ENCODE measurements at regions not wholly inside any gene's neighbourhood (a gene's known extent, or its start where the extent isn't known, plus 50 kb on each side); places are given as distances from the start of the nearest gene placed in this dataset.

DNA sequence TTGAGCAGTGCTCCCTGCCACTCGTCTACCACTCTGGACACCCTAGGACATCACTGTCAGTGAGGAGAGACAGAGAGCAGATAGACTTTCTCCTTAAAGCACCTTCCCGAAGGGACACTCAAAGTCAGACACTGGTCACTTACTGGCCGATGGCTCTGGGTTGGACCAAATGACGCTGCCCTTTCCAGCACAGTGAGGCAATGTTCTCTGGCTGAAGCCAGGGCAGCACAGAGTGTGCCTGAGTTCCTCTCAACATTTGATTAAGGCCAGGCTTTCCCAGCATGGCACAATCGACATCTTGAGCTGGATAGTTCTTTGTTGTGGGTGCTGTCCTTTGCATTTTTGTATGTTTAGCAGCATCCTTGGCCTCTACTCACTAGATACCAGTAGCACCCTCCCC is 206.2 kb downstream of the CSNK2A3 start:
- peak; percentile 13 for ATAC-seq
- intact Hi-C loops (cut with micrococcal nuclease): no loop called here
- no peak for DNase-seq

DNA sequence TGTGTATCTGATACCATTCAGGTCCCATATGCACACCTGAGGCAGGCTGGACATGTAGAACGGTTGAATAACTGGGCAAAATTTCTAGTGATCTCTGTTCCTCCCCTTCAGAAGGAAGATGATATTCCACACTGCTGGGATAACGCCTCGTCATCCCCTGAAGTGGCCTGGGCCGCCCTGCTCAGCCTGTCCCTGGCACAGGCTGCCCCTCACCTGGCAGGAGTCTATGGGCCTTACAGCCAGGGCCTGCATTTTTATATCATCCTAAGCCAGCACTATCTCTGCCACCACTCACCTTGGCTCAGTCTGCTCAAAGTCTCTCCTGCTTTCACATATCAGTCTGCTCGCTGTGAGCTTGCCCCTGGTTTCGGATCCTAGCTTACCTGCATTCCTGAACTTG is 209.2 kb downstream of the CSNK2A3 start:
- no peak for ATAC-seq
- intact Hi-C loops (cut with micrococcal nuclease): no loop called here

DNA sequence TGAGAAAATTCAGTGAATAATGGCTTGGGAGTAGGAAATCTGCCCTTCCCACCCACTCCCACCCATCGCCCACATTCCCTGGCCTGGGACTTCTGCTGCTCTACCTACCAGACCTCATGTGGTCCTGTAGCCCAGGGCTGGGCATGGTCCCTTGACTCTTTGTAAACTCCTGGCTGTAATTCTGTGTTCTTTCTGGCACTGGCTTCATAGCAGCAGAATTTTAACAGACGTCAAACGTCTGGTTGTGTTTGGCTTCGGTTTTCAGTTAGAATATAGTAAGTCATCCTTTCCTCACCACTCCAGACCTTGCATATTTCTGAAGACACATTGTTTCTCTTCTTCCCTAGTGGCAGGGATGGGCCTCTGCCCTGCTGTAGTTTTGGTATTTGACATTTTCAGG is 210.6 kb downstream of the CSNK2A3 start:
- no peak for DNase-seq
- peak; percentile 11 for ATAC-seq
- intact Hi-C loops (cut with micrococcal nuclease): no loop called here

More for the DNA sequence above, 209.2 kb downstream of the CSNK2A3 start:
- DNase-seq: no peak

DNA sequence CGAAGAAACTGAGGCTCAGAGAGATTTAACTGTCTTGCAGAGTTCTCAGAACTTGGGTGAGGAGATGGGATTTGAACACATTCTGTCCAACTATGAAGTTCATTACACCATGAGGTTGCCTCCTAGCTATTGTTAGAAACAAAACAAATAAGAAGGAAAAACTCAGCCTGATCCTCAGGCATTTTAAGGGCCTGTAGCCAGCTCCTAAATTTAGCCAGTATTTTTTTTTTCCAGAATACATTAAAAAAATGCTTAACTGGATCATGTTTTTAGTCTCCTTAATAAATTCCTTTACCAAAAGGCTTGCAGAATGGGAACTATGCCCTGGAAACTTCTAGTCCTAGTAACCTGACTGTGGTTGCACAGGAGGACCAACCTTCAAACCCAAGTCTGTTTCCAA is 212.0 kb downstream of the CSNK2A3 start:
- intact Hi-C loops (cut with micrococcal nuclease): no loop called here
- no peak for DNase-seq
- ATAC-seq: no peak

DNA sequence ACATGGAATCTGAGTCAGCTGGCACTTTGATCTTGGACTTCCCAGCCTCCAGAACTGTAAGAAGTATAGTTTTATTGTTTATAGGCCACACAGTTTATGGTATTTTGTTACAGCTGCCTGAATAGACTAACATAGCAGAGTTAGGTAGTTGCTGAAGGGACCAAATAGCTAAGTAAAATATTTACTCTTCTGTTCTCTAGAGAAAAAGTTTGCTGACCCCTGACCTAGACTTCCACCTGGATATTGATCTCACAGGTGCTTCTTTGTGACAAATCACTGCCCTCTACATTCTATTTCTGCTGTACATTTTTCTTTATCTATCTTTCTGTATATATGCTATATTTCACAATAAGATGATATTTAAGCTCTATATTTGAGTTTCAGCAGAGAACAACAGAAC is 212.5 kb downstream of the CSNK2A3 start:
- intact Hi-C loops (cut with micrococcal nuclease): no loop called here
- no peak for ATAC-seq

DNA sequence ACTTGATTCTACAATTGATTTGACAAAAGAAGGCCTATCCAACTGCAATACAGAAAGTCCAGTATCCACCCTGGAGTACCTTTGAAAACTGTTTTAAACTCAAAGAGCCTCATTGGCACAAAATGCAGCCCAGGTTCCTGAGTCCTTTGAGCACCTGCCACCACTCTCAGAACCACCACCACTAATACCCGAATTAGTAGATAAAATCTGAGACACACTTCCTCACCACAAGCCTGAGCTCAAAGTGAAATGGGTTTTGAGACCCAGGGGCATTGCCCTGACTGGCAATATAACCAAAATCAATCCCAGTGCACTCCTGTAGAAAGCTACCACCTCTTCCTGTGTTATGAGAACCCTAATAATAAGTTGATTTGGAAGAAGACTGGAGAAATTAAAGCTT is 215.7 kb downstream of the CSNK2A3 start:
- ATAC-seq (no peak), DNase-seq (no peak)
- intact Hi-C loops (cut with micrococcal nuclease): no loop called here

More for the DNA sequence above, 212.5 kb downstream of the CSNK2A3 start:
- DNase-seq: no peak

DNA sequence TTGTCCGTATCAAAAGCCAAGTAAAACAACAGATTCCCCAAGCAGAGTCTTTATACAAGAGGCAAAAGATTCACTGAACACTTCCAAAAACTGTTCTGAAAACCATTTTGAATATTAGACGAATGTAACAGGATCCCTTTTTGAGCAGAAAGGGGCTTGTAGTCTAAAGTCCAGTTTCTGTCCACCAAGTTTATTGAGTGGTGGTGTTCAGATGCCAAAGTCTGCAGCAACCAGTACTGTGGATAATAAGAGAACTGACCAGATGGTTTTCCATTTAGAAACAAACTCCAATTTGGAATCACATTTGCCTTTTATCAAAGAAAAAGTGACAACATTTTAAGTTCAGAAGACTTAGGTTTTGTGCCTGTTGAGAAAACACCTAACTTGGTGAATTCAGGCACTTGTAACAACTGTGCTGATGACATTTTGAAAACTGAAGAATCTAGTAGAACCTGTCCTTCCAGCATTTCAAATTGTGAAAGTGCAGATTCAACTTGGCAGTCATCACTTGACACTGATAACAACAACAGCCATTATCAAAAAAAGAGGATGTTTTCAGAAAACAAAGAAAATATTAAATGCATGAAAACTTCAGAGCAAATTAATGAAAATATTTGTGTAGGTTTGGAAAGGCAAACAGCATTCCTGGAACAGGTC is 217.1 kb downstream of the CSNK2A3 start:
- DNase-seq (no peak), ATAC-seq (no peak)
- intact Hi-C loops (cut with micrococcal nuclease): no loop called here

DNA sequence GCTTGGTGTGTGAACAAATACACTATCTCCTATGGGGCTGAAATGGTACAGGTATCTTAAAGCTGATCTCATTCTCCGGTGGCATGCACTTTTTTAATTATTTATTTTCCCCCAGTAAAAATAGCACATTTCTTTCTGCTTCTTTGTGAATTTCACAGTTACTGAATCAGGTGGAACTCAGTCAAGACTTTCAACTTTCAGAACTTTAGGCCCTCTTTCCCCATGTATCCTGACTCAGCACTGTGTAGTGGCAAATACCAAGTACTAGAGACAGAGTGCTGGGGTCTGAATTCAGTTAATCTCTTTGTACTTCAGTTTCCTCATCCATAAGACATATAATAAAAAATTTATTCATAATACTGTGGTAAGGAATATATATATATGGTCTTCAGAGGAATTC is 223.9 kb downstream of the CSNK2A3 start:
- DNase-seq: no peak
- intact Hi-C loops (cut with micrococcal nuclease): no loop called here
- ATAC-seq: no peak

DNA sequence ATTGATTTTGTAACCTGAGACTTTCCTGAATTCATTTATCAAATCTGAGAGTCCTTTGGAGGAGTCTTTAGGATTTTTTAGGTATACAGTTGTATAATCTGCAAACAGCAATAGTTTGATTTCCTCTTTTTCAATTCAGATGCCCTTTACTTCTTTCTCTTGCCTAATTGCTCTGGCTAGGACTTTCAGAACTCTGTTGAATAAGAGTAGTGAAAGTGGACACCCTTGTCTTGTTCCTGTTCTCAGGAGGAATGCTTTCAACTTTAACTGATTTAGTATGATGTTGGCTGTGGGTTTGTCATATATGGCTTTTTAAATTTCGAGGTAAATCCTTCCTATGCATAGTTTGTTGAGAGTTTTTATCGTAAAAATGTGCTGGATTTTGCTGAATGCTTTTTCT is 227.4 kb downstream of the CSNK2A3 start:
- intact Hi-C loops (cut with micrococcal nuclease): no loop called here
- ATAC-seq (no peak), DNase-seq (no peak)

DNA sequence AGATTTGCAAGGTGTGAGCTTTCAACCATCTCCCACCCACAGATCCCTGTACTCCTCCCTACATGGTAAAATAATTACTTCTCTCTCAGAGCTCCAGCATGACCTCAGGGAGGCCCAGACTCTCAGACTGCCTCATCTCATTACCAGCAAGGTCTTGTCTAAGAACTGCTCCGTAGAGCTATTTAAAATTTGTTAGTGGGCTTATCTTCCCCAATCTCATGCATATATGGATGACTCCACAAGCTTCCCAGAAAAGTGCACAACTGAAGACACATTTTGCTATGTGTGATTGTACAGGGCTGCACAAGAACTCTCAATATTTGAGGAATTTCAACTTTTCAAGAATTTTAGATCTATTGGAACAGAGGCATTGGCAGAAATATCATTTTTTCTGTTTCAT is 230.3 kb downstream of the CSNK2A3 start:
- ATAC-seq (no peak), DNase-seq (no peak)
- intact Hi-C loops (cut with micrococcal nuclease): no loop called here

DNA sequence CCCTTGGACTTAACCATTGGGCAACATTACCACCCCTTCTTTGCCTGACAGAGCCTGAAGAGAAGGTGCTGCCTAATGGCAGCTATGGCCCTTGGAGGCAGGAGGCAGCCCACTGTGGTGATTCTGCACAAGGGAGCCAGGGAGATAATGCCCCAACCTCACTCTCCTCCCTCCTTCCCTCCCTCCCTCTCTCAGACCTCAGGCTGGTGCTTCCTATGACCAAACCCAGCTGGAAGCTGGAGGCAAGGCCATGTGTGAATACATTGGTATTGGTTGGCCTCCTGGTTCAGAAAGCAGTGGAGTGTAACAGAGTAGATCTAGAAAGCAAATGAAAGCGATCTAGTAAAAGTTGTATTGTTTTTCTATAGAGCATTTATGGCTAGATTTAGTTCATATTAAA is 233.1 kb downstream of the CSNK2A3 start:
- ATAC-seq (no peak), DNase-seq (no peak)
- intact Hi-C loops (cut with micrococcal nuclease): no loop called here

DNA sequence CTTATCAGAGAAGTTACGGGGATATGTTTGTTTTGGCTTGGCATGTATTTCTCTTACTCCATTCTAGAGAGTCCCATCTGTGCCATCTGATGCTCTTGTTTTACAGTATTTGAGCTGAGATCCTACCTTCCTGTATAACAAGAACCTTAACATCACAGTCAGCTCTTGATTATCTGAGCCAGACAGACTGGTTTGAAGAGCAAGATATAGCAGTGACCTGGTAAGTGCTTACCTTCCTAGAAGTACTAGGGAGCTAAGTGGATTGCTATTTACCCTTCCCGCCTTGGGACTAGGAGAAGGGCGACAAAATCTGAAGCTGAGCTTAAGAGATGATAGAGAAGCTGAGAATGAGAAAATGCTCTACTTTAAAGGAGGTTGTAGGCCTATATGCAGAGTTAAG is 235.3 kb downstream of the CSNK2A3 start:
- intact Hi-C loops (cut with micrococcal nuclease): no loop called here
- DNase-seq: no peak
- ATAC-seq: no peak

DNA sequence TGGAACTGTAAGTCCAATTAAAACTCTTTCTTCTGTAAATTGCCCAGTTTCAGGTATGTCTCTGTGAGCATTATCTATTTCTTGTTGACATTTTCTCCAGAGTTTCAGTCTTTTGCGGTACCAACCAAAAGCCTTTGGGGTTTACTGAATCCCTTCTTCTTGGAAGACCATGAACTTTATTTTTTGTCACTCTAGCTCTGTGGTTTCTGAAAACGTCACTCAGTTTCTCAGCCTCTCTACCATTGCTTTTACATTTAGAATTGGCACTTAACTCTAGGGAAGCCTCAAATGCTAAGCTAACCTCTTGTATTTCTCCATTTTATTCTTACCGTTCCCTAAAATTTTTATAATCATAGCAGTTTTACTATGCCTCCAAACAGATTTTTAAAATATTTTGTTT is 237.6 kb downstream of the CSNK2A3 start:
- ATAC-seq (no peak), DNase-seq (no peak)
- intact Hi-C loops (cut with micrococcal nuclease): no loop called here

DNA sequence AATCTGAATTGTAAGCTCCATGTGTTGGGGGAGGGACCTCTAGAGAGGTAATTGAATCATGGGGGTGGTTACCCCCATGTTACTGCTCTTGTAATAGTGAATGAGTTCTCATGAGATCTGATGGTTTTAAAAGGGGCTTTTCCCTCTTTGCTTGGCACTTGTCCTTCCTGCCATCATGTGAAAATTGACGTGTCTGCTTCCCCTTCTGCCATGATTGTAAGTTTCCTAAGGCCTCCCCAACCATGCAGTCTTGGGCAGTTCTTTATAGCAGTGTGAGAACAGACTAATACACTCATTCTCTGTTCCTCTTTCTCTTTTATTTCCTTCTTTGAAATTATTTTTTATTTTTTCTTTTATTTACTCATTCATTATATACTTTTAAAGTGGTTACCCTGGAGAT is 239.4 kb downstream of the CSNK2A3 start:
- intact Hi-C loops (cut with micrococcal nuclease): no loop called here
- no peak for ATAC-seq
- DNase-seq: no peak

DNA sequence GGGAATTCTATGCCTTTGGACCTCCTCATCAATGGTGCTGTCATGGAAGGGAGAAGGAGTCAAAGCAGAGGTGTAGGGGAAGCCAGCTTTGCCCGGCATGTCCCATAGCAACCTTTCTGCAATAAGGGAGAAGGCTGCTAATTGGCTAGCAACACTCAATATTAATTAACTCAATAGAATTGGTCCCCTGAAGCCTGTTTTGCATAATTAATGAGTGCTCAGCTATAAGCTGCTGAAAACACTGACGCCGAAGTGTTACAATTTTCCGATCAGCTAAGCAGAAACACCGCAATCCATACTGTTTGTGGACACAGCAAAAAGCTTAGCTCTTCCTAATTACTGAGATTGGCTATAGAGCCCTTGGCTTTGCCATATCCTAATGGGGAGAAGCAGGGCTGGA is 245.0 kb downstream of the CSNK2A3 start:
- intact Hi-C loops (cut with micrococcal nuclease): no loop called here
- ATAC-seq: no peak
- no peak for DNase-seq

DNA sequence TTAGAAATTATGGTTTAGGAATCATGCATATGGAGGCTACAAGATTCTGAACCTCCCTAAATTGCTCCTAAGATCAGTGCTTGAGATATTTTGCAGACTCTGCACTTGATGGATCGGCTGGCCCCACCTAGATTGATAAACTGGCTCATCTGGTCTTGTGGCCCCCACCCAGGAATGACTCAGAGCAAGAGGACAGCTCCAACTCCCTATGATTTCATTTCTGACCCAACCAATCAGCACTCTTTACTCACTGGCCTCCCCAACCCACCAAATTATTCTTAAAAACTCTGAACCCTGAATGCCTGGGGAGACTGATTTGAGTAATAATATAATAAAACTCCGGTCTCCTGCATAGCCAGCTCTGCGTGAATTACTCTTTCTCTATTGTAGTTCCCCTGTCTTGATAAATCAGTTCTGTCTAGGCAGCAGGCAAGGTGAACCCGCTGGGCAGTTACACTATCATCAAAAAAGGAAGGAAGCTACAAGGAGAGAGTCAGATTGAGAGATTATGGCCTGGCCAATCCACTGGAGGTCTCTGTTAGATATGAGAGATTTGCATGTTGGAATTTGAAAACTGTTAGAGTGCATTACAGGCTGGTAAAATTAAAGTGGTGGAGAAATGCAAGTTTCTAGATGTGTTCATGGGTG is 245.8 kb downstream of the CSNK2A3 start:
- no peak for DNase-seq
- intact Hi-C loops (cut with micrococcal nuclease): no loop called here
- no peak for ATAC-seq

DNA sequence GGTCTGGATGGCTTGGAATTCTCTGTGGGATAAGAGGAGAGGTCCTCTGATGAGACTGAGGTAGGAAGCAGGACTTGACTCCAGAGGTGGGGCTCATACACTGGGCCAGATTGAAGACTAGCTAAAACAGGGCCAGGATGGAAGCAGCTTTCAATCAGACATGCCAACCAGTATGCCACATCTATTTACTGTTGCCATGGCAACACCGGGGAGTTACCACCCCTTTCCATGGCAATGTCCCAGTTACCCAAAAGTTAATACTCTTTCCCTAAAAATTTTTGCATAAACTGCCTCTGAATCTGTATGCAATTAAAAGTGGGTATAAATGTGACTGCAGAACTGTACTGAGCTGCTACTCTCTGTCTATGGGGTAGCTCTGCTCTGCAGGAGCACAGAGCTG is 247.5 kb upstream of the ZBED5 start:
- DNase-seq (no peak), ATAC-seq (no peak)
- intact Hi-C loops (cut with micrococcal nuclease): no loop called here

DNA sequence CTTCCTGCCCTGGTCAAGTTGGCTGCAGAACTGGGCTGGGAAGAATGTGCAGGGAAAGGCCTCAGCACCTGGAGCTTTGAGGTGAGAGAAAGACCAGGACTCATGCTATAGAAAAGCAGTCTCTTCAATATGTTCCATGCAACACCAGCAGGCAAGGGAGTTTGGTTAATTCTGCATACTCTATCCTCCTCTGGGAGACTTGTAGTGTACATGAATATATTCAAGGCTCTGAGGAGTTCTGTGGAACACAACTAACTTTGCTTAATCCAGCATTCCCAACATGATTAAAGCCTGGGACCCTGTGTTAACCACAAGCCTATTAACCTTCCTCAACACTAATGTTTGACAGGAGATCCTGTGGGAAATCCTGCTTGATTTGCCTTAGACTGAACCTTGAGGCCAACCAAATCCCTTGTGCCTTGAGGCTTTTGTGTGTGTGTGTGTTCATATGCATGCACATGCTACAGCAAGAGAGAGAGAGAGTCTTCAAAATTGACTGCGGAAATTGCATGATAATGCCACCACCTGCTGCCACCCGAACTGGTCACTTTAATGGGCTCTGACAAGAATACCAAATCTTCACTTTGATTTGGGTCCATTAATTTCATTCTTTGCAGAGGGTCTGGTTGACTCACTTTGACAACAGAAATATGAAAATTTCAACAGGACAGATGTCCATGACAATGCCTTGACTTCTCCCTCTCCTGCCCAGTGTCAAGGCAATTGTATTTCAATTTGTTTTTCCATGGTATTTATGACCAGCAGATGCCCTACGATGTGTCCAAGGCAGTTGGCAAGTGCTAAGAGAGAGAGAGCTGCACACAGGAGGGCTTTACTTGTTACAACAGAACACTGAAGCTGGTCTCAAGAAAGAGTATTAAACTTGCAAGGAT is 238.2 kb upstream of the ZBED5 start:
- intact Hi-C loops (cut with micrococcal nuclease): no loop called here
- ATAC-seq (no peak), DNase-seq (no peak)

DNA sequence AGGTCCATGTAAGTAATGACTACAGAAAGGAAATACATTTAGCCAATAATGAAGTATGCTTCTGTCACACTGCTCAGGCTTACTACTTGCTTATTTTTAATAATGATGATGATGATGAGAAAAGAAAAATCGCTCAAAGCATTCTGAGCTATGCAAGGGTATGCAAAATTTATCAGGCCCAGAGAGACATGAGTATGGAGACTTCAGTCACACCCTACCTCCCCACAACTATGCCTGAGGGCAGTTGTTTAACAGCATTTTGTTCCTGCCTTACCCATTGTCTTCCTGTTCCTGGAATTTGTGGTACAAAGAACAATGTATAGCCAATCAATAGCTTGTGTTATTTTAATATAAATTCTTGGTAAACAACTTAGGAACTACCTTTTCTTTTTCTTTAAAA is 232.6 kb upstream of the ZBED5 start:
- no peak for ATAC-seq
- intact Hi-C loops (cut with micrococcal nuclease): no loop called here
- no peak for DNase-seq

DNA sequence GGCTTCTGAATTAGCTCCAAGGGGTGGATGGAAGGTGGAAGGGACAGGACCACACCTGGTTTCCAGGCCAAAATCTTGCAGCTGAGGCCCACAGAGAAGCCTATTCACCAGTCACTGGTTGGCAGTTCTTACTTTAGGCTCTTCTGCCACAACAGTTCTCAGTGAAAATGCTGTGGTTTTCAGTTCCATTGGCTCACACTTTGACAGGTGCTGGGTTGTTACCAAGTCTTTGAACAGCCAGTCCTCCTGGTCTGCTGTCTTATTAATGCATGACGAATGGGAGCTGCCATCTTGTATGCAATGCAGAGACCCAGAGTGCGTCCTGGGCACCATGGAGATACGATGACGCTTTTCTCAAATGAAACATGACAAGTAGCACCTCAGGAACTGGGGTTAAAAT is 232.0 kb upstream of the ZBED5 start:
- no peak for DNase-seq
- ATAC-seq: no peak
- intact Hi-C loops (cut with micrococcal nuclease): no loop called here

DNA sequence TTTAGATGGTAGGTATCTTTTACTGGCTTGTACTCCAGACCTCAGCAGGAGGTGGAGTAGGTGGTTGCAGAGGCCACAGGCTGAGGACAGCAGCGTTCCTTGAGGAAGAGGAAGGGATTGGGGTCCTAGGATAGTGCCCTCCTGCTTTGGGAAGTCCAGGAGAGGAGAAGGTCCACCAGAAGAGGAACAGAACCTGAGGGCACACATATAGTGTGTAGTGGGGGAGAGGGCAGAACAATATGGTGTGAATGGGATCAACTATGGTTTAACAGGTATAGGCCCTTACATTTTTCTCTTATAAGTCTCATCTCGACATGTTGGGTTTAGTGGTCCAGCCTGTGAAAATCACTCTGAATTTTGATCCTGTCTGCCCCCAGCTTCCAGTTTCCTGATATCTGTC is 229.1 kb upstream of the ZBED5 start:
- intact Hi-C loops (cut with micrococcal nuclease): no loop called here
- ATAC-seq: no peak
- no peak for DNase-seq

Measured in left ventricle myocardium superior (tissue), 1 donor.